ENCODE measurements at regions not wholly inside any gene's neighbourhood (a gene's known extent, or its start where the extent isn't known, plus 50 kb on each side); places are given as distances from the start of the nearest gene placed in this dataset.
"Not testable (repeated sequence)": the region's sequence is repeated elsewhere in the genome, so short reads cannot be mapped to it uniquely, and the experiment has no call there.

GRCh38 chr1:201728731-201729130 lies 100.2 kb upstream of the IPO9 start:
- Histone ChIP-seq H3K36me3 (ENCODE audit: control insufficient read depth in 1 of 2, insufficient read depth in 2 of 2, low read length in 1 of 2) (no peaks in the 10 kb centered on the region), H3K4me3 (ENCODE audit: low read length in 2 of 2) (no peak overlapping the region), H3K27ac (ENCODE audit: low read depth in 1 of 2, low read length in 2 of 2) (no peak overlapping the region), H3K9me3 (ENCODE audit: control insufficient read depth, low read length) (no peaks in the 10 kb centered on the region), H3K4me1 (ENCODE audit: control insufficient read depth in 1 of 2, insufficient read depth in 2 of 2, low read length in 2 of 2) (peaks cover 0 to 2% of the 10 kb centered on the region in 2 donors), H3K27me3 (ENCODE audit: control insufficient read depth in 1 of 2, insufficient read depth in 2 of 2, low read length in 1 of 2) (no peaks in the 10 kb centered on the region)
- intact Hi-C loops (cut with DNase I): no loop called here
- ATAC-seq (ENCODE audit: low FRiP score) (no peak), DNase-seq (no peak)

DNA sequence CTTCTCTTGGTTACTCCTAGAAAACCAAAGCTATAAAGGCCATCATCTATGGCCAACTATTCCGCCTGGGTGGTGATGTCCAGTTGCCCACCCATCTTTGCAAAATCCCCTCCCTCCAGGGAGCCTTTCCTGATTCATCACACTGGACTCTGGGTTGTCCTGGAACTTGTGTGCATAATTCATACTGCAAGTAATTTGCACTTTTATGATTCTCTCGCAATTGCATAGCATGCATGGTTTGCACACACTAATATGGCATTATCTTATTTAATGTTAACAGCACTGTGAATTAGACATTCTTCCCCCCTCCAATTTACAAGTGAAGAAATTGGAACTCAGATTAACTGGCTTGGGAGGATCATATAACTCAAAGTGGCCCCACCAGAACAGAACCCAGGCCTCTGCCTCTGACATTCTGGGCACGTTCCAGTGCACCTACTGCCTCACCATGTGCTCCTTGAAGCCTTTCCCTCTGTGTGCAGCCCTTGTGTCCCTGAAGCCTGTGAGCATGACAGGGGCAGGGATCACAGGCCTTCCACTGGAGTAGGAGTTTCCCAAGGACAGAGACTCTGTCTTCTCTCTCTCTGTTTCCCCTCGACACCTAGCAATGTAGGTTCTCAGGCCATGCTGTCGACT lies 98.9 kb upstream of the IPO9 start:
- intact Hi-C loops (cut with DNase I): no loop called here
- Histone ChIP-seq H3K4me1 (ENCODE audit: control insufficient read depth in 1 of 2, insufficient read depth in 2 of 2, low read length in 2 of 2) (no peaks in the 10 kb centered on the region), H3K27ac (ENCODE audit: low read depth in 1 of 2, low read length in 2 of 2) (no peak overlapping the region), H3K9me3 (ENCODE audit: control insufficient read depth, low read length) (no peaks in the 10 kb centered on the region), H3K27me3 (ENCODE audit: control insufficient read depth in 1 of 2, insufficient read depth in 2 of 2, low read length in 1 of 2) (no peaks in the 10 kb centered on the region), H3K4me3 (ENCODE audit: low read length in 2 of 2) (no peak overlapping the region), H3K36me3 (ENCODE audit: control insufficient read depth in 1 of 2, insufficient read depth in 2 of 2, low read length in 1 of 2) (no peaks in the 10 kb centered on the region)
- WGBS, 2 donors: 90 to 93% methylated on average over 5 of the region's 5 CpGs
- DNase-seq (no peak), ATAC-seq (ENCODE audit: low FRiP score) (no peak)

GRCh38 chr1:201730611-201731010 lies 98.3 kb upstream of the IPO9 start:
- Histone ChIP-seq H3K27me3 (ENCODE audit: control insufficient read depth in 1 of 2, insufficient read depth in 2 of 2, low read length in 1 of 2) (no peaks in the 10 kb centered on the region), H3K27ac (ENCODE audit: low read depth in 1 of 2, low read length in 2 of 2) (no peak overlapping the region), H3K36me3 (ENCODE audit: control insufficient read depth in 1 of 2, insufficient read depth in 2 of 2, low read length in 1 of 2) (no peaks in the 10 kb centered on the region), H3K4me3 (ENCODE audit: low read length in 2 of 2) (no peak overlapping the region), H3K9me3 (ENCODE audit: control insufficient read depth, low read length) (no peaks in the 10 kb centered on the region), H3K4me1 (ENCODE audit: control insufficient read depth in 1 of 2, insufficient read depth in 2 of 2, low read length in 2 of 2) (no peaks in the 10 kb centered on the region)
- DNase-seq (no peak), ATAC-seq (ENCODE audit: low FRiP score) (no peak)
- intact Hi-C loops (cut with DNase I): no loop called here
- 70 to 72% methylated on average over 2 of the region's 2 CpGs for WGBS, 2 donors

DNA sequence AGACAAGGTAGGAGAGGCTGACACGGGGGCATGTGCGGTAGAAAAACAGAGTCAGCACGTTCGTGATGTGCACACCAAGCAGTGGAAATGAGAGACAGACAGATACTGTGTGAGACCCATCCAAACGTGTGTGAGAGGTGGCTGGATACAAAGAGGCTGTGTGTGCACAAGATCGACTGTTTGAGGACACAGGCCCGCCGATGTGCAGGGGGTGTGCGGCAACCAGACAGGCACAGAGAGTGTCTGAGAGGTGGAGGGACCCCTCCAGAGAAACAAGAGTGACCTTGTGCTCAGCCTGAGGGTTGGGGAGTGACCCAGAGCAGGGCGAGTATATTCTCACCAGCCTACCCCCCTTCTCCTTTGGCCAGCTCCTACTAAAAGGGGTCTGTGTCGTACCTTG lies 97.8 kb upstream of the IPO9 start:
- DNase-seq (no peak), ATAC-seq (ENCODE audit: low FRiP score) (no peak)
- intact Hi-C loops (cut with DNase I): no loop called here
- H3K27ac ChIP-seq (ENCODE audit: low read depth in 1 of 2, low read length in 2 of 2): no peak overlapping the region
- no peaks in the 10 kb centered on the region for H3K27me3 ChIP-seq (ENCODE audit: control insufficient read depth in 1 of 2, insufficient read depth in 2 of 2, low read length in 1 of 2)
- WGBS, 2 donors: 84% methylated on average over 11 of the region's 11 CpGs
- H3K9me3 ChIP-seq (ENCODE audit: control insufficient read depth, low read length): no peaks in the 10 kb centered on the region
- H3K4me1 ChIP-seq (ENCODE audit: control insufficient read depth in 1 of 2, insufficient read depth in 2 of 2, low read length in 2 of 2): no peaks in the 10 kb centered on the region
- no peak overlapping the region for H3K4me3 ChIP-seq (ENCODE audit: low read length in 2 of 2)
- no peaks in the 10 kb centered on the region for H3K36me3 ChIP-seq (ENCODE audit: control insufficient read depth in 1 of 2, insufficient read depth in 2 of 2, low read length in 1 of 2)

DNA sequence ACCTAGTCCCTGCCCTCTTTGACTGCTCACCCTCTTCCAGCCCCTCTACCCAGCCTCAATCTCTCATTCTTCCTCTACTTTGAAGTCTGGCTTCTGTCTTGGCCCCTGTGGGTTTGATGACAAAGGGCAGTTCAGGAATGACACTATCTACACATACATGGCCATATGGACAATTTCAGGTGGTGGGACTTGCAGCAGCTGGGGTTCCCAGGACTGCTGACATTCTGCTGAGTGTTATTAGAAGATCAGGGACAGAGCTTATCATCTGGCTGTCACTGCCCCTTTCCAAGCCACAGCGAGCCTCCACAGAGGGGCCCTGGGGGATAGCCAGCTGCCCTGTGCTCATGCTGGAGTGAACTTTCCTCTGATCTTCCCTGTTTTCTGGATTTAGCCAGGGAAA lies 97.4 kb upstream of the IPO9 start:
- intact Hi-C loops (cut with DNase I): no loop called here
- no peak for ATAC-seq (ENCODE audit: low FRiP score)
- no peak for DNase-seq
- Histone ChIP-seq H3K4me3 (ENCODE audit: low read length in 2 of 2) (no peak overlapping the region), H3K27me3 (ENCODE audit: control insufficient read depth in 1 of 2, insufficient read depth in 2 of 2, low read length in 1 of 2) (no peaks in the 10 kb centered on the region), H3K36me3 (ENCODE audit: control insufficient read depth in 1 of 2, insufficient read depth in 2 of 2, low read length in 1 of 2) (no peaks in the 10 kb centered on the region), H3K27ac (ENCODE audit: low read depth in 1 of 2, low read length in 2 of 2) (no peak overlapping the region), H3K9me3 (ENCODE audit: control insufficient read depth, low read length) (no peaks in the 10 kb centered on the region), H3K4me1 (ENCODE audit: control insufficient read depth in 1 of 2, insufficient read depth in 2 of 2, low read length in 2 of 2) (no peaks in the 10 kb centered on the region)
- WGBS, 2 donors: 57 to 85% methylated on average over 1 of the region's 1 CpG

DNA sequence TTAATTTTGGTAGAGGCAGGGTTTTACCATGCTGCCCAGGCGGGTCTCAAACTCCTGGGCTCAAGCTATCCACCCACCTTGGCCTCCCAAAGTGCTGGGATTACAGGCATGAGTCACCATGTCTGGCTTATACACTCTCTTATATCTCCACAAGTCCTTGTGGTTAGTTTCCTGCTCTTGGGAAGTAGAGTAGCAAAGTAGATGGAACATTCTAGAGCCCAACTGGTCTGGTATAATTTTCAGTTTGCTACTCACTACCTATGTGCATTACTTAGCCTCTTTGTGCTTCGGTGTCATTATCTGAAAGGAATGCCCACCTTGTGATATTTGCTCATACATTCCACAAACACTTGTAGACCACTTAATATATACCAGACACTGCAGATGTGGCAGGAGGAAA lies 96.6 kb upstream of the IPO9 start:
- no peaks in the 10 kb centered on the region for H3K27me3 ChIP-seq (ENCODE audit: control insufficient read depth in 1 of 2, insufficient read depth in 2 of 2, low read length in 1 of 2)
- no peaks in the 10 kb centered on the region for H3K36me3 ChIP-seq (ENCODE audit: control insufficient read depth in 1 of 2, insufficient read depth in 2 of 2, low read length in 1 of 2)
- intact Hi-C loops (cut with DNase I): no loop called here
- no peak overlapping the region for H3K4me3 ChIP-seq (ENCODE audit: low read length in 2 of 2)
- ATAC-seq (ENCODE audit: low FRiP score): no peak
- no peak overlapping the region for H3K27ac ChIP-seq (ENCODE audit: low read depth in 1 of 2, low read length in 2 of 2)
- 88 to 96% methylated on average over 2 of the region's 2 CpGs for WGBS, 2 donors
- no peaks in the 10 kb centered on the region for H3K9me3 ChIP-seq (ENCODE audit: control insufficient read depth, low read length)
- no peak for DNase-seq
- no peaks in the 10 kb centered on the region for H3K4me1 ChIP-seq (ENCODE audit: control insufficient read depth in 1 of 2, insufficient read depth in 2 of 2, low read length in 2 of 2)

- ATAC-seq (ENCODE audit: low FRiP score); H3K4me1 ChIP-seq (ENCODE audit: control insufficient read depth in 1 of 2, insufficient read depth in 2 of 2, low read length in 2 of 2); H3K4me3 ChIP-seq (ENCODE audit: low read length in 2 of 2); H3K27ac ChIP-seq (ENCODE audit: low read depth in 1 of 2, low read length in 2 of 2); intact Hi-C loops (cut with DNase I); H3K36me3 ChIP-seq (ENCODE audit: control insufficient read depth in 1 of 2, insufficient read depth in 2 of 2, low read length in 1 of 2); DNase-seq; H3K27me3 ChIP-seq (ENCODE audit: control insufficient read depth in 1 of 2, insufficient read depth in 2 of 2, low read length in 1 of 2); H3K9me3 ChIP-seq (ENCODE audit: control insufficient read depth, low read length): not testable (repeated sequence)
- WGBS, 2 donors: 79 to 83% methylated on average over 4 of the region's 4 CpGs
Observed at GRCh38 chr1:201734221-201734620, 94.7 kb upstream of the IPO9 start.

GRCh38 chr1:201734786-201735185 lies 94.2 kb upstream of the IPO9 start:
- no peak overlapping the region for H3K27ac ChIP-seq (ENCODE audit: low read depth in 1 of 2, low read length in 2 of 2)
- peaks cover 0 to 3% of the 10 kb centered on the region in 2 donors for H3K4me1 ChIP-seq (ENCODE audit: control insufficient read depth in 1 of 2, insufficient read depth in 2 of 2, low read length in 2 of 2)
- no peak for DNase-seq
- WGBS, 2 donors: 66 to 79% methylated on average over 2 of the region's 2 CpGs
- H3K4me3 ChIP-seq (ENCODE audit: low read length in 2 of 2): no peak overlapping the region
- H3K27me3 ChIP-seq (ENCODE audit: control insufficient read depth in 1 of 2, insufficient read depth in 2 of 2, low read length in 1 of 2): no peaks in the 10 kb centered on the region
- no peaks in the 10 kb centered on the region for H3K9me3 ChIP-seq (ENCODE audit: control insufficient read depth, low read length)
- no peaks in the 10 kb centered on the region for H3K36me3 ChIP-seq (ENCODE audit: control insufficient read depth in 1 of 2, insufficient read depth in 2 of 2, low read length in 1 of 2)
- ATAC-seq (ENCODE audit: low FRiP score): no peak
- intact Hi-C loops (cut with DNase I): no loop called here

GRCh38 chr1:201736707-201737320 lies 92.1 kb upstream of the IPO9 start:
- peaks cover 3 to 10% of the 10 kb centered on the region in 2 donors for H3K4me1 ChIP-seq (ENCODE audit: control insufficient read depth in 1 of 2, insufficient read depth in 2 of 2, low read length in 2 of 2)
- ATAC-seq (ENCODE audit: low FRiP score): no peak
- no peaks in the 10 kb centered on the region for H3K27me3 ChIP-seq (ENCODE audit: control insufficient read depth in 1 of 2, insufficient read depth in 2 of 2, low read length in 1 of 2)
- no peak for DNase-seq
- no peak overlapping the region for H3K4me3 ChIP-seq (ENCODE audit: low read length in 2 of 2)
- H3K9me3 ChIP-seq (ENCODE audit: control insufficient read depth, low read length): no peaks in the 10 kb centered on the region
- WGBS, 2 donors: 75 to 77% methylated on average over 6 of the region's 6 CpGs
- H3K36me3 ChIP-seq (ENCODE audit: control insufficient read depth in 1 of 2, insufficient read depth in 2 of 2, low read length in 1 of 2): no peaks in the 10 kb centered on the region
- no peak overlapping the region for H3K27ac ChIP-seq (ENCODE audit: low read depth in 1 of 2, low read length in 2 of 2)
- intact Hi-C loops (cut with DNase I): no loop called here
